GM12865 (cell line): ENCODE measurements at regions not wholly inside any gene's neighbourhood (a gene's known extent, or its start where the extent isn't known, plus 50 kb on each side); places are given as distances from the start of the nearest gene placed in this dataset.

Experiments
- DNase-seq: peaks from one replicate; pipeline ENCODE4 v3.0.0; 2010; ENCODE audit warnings: low read depth
- H3K4me3 ChIP-seq: 2 replicates; pipeline ENCODE4 v1.5.1; 2011; ENCODE audit warnings: mild to moderate bottlenecking, low read depth, low read length, control low read depth
- CTCF ChIP-seq: IDR thresholded peaks from 2 replicates; pipeline ENCODE4 v1.5.1; 2011; ENCODE audit warnings: low read length, control low read depth, low read depth, inconsistent platforms; ENCODE audit not compliant: insufficient read depth; ENCODE audit errors: missing control alignments

DNA sequence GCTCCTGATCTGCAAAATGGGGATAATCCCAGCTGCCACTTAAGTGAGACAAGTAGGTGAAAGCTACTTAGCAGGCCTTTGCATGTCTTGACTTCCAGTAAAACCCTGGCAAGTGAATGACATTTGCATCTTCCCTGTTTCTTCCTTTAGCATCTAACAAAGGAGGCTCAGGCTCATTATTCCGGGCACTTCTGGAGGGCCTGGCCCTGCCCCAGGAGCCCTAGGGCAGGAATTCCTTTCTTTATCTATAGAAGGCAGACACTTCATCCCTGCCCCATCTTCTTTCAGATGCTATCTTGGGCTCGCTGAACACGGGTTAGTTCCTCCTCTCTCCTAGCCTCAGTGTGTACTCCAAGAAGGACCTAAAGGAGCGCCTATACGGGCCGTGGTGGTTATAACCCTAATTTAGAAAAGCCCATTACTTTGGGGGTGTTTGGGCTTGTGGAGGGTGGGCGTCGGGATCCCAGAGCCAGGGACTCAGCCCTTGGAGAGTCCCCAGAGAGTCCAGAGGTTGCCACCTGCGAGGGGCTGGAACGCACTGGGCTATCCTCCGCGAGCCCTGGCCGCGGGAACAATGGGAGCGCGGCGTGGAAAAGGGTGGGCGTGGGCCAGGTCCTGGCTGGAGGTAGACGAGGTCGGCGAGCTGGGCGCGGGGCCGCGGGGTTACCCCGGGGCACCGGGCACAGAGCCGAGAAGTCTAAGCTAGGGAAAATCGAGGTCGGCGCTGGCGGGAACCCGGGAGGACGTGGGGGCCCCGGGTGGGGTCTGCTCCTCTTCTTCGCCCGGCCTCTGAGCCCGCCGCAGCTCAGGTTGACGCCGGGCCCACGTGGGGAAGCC, 62.8 kb upstream of the EPB41L1 start:
- no peak for TF ChIP-seq CTCF
- no peak for DNase-seq
- H3K4me3 ChIP-seq = no peak overlapping the region

GRCh38 chr20:36092398-36093024, 62.0 kb upstream of the EPB41L1 start:
- no peak for DNase-seq
- peak overlapping the region; percentile 33 for H3K4me3 ChIP-seq
- TF ChIP-seq CTCF = no peak

- H3K4me3 ChIP-seq = peak overlapping the region; percentile 33
- TF ChIP-seq CTCF = no peak
- DNase-seq = peak; percentile 47
These were observed 61.3 kb upstream of the EPB41L1 start for GRCh38 chr20:36093025-36093803.

DNA sequence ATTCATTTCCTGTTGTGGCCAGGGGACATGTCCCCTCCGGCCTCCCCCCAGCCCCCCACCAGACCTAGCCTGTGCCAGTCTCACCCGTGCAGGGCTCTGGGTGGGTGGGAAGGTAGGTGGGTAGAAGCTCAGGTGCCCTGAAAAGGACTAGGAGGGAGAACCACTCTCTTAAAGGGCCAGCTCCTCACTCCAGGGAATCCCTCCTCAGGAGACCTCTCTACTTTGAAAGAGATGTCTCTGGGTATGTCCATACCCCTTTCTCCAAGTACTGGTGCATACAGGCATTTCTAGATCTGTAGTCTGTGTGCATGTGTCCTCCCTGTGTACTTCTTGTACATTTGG, 60.8 kb upstream of the EPB41L1 start:
- TF ChIP-seq CTCF = no peak
- no peak overlapping the region for H3K4me3 ChIP-seq
- DNase-seq = no peak

DNA sequence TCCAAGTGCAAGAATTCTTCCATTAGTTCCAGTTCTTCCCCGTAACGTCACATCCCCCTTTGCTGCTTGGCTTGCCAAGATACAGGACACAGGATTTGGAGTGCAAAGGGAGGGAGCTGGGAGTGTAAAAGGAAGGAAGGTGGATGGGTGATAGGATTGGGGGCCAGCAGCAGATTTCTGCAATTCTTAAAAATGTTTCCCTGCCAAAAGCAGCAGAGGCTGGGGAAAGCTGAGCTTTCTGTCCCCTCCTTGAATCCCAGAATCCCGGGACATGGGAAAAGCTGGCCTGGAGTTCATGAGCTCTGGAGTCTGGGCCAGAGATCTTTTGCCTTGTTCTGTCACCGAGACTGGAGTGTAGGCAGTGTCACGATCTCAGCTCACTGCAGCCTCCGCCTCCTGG, 60.0 kb upstream of the EPB41L1 start:
- TF ChIP-seq CTCF = no peak
- H3K4me3 ChIP-seq = no peak overlapping the region
- DNase-seq = no peak

DNA sequence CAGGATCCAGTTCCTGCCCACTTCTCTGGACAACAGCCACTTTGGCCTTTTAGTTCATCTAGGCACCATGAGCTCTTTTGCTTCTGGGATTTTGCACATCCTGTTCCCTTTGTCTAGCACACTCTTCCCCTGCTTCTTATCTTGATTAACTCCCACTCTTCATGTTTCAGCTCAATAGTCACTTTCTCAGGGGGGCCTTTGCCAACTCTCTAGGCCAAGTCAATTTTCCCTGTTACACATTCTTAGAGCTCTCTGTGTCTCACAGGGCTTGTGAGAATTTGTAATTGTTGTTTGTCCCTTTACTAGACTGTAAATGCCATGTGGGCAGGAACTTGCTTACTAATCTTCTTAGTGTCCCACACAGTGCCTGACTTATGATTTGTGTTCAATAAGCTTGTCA, 58.1 kb upstream of the EPB41L1 start:
- no peak for TF ChIP-seq CTCF
- no peak for DNase-seq
- no peak overlapping the region for H3K4me3 ChIP-seq
